Fibroblast of lung (primary cell): ENCODE measurements at regions not wholly inside any gene's neighbourhood (a gene's known extent, or its start where the extent isn't known, plus 50 kb on each side); places are given as distances from the start of the nearest gene placed in this dataset.

ENCODE experiments used
- DNase-seq, 2 donors: peaks; one replicate each; pipeline versions ENCODE4 v3.0.0 to v3.0.0-alpha.2; 2010; ENCODE audit warnings: low read depth in 2 of 2
- H2AFZ ChIP-seq: 2 replicates; pipeline ENCODE4 v1.5.1; 2012; ENCODE audit warnings: low read length, control low read depth, inconsistent platforms
- H3K27ac ChIP-seq: 2 replicates; pipeline ENCODE4 v1.5.1; 2011; ENCODE audit warnings: low read length, control low read depth; ENCODE audit not compliant: insufficient read depth
- H3K27me3 ChIP-seq: 2 replicates; pipeline ENCODE4 v1.5.1; 2011; ENCODE audit warnings: mild to moderate bottlenecking, low read length; ENCODE audit not compliant: control insufficient read depth, insufficient read depth
- H3K36me3 ChIP-seq: 2 replicates; pipeline ENCODE4 v1.5.1; 2011; ENCODE audit warnings: low read length; ENCODE audit not compliant: control insufficient read depth, insufficient read depth
- H3K4me1 ChIP-seq: 2 replicates; pipeline ENCODE4 v1.5.1; 2011; ENCODE audit warnings: low read length; ENCODE audit not compliant: control insufficient read depth, insufficient read depth; ENCODE audit errors: extremely low read depth
- H3K4me2 ChIP-seq: 2 replicates; pipeline ENCODE4 v1.5.1; 2011; ENCODE audit warnings: low read length, control low read depth; ENCODE audit not compliant: insufficient read depth; ENCODE audit errors: extremely low read depth
- H3K4me3 ChIP-seq, 4 experiments: fragments of 200-600 bp in 1 of 4; sonication (generic) in 1 of 4; replicated peaks in 1 of 4; 2 replicates each; pipeline ENCODE4 v1.5.1; 2011 to 2016; ENCODE audit warnings: low read length in 4 of 4, low read depth in 3 of 4, mild to moderate bottlenecking in 3 of 4, control low read depth in 2 of 4, inconsistent platforms in 1 of 4, mixed read lengths in 1 of 4; ENCODE audit not compliant: insufficient read depth in 1 of 4; ENCODE audit errors: control extremely low read depth in 1 of 4
- H3K79me2 ChIP-seq: 2 replicates; pipeline ENCODE4 v1.5.1; 2012; ENCODE audit warnings: mild to moderate bottlenecking, low read length, inconsistent platforms; ENCODE audit not compliant: control insufficient read depth, insufficient read depth
- H3K9ac ChIP-seq: 2 replicates; pipeline ENCODE4 v1.5.1; 2011; ENCODE audit warnings: mild to moderate bottlenecking, low read length, control low read depth; ENCODE audit not compliant: insufficient read depth
- H3K9me3 ChIP-seq: 2 replicates; pipeline ENCODE4 v1.5.1; 2012; ENCODE audit warnings: low read depth, low read length; ENCODE audit not compliant: control insufficient read depth, insufficient read depth
- H4K20me1 ChIP-seq: 2 replicates; pipeline ENCODE4 v1.5.1; 2011; ENCODE audit warnings: low read length; ENCODE audit not compliant: control insufficient read depth, insufficient read depth; ENCODE audit errors: extremely low read depth
- EZH2 ChIP-seq: IDR thresholded peaks from 2 replicates; pipeline ENCODE4 v1.5.1; 2012; ENCODE audit warnings: low read length, control low read depth, mild to moderate bottlenecking; ENCODE audit errors: missing control alignments
- TF ChIP-seq, protein P1 (sequence below), 2 donors: IDR thresholded peaks in 1 of 2; conservative IDR thresholded peaks in 1 of 2; 1 replicate in 1 of 2; 2 replicates in 1 of 2; pipeline ENCODE4 v1.5.1; 2011 to 2012; ENCODE audit warnings: low read length in 2 of 2, control low read depth in 1 of 2, inconsistent platforms in 1 of 2, low read depth in 1 of 2, mild to moderate bottlenecking in 1 of 2

- Histone ChIP-seq H2AFZ (no peak overlapping the region), H3K4me3 (no peak overlapping the region), H3K4me1 (no peaks in the 10 kb centered on the region), H3K27me3 (no peaks in the 10 kb centered on the region), H3K36me3 (no peaks in the 10 kb centered on the region), H3K4me2 (no peak overlapping the region), H3K79me2 (no peaks in the 10 kb centered on the region), H3K9me3 (no peaks in the 10 kb centered on the region), H3K9ac (no peak overlapping the region), H4K20me1 (peaks cover 2% of the 10 kb centered on the region), H3K27ac (no peak overlapping the region)
- DNase-seq: no peak
- TF ChIP-seq EZH2: no peak
- TF ChIP-seq, protein P1, sequence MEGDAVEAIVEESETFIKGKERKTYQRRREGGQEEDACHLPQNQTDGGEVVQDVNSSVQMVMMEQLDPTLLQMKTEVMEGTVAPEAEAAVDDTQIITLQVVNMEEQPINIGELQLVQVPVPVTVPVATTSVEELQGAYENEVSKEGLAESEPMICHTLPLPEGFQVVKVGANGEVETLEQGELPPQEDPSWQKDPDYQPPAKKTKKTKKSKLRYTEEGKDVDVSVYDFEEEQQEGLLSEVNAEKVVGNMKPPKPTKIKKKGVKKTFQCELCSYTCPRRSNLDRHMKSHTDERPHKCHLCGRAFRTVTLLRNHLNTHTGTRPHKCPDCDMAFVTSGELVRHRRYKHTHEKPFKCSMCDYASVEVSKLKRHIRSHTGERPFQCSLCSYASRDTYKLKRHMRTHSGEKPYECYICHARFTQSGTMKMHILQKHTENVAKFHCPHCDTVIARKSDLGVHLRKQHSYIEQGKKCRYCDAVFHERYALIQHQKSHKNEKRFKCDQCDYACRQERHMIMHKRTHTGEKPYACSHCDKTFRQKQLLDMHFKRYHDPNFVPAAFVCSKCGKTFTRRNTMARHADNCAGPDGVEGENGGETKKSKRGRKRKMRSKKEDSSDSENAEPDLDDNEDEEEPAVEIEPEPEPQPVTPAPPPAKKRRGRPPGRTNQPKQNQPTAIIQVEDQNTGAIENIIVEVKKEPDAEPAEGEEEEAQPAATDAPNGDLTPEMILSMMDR (conservative IDR thresholded peaks at IDR 0.05 in 1 of 2, IDR thresholded peaks at IDR 0.05 in 1 of 2; ENCODE audit: low read depth in 1 of 2, low read length in 2 of 2): no peak
Observed at GRCh38 chr14:22509751-22510300, 79.2 kb downstream of the DAD1 start.

GRCh38 chr14:22509036-22509709, 79.9 kb downstream of the DAD1 start:
- H3K27me3 ChIP-seq: no peaks in the 10 kb centered on the region
- H3K79me2 ChIP-seq: no peaks in the 10 kb centered on the region
- no peak overlapping the region for H3K4me2 ChIP-seq
- H3K36me3 ChIP-seq: no peaks in the 10 kb centered on the region
- TF ChIP-seq, protein P1 (conservative IDR thresholded peaks at IDR 0.05 in 1 of 2, IDR thresholded peaks at IDR 0.05 in 1 of 2; ENCODE audit: low read depth in 1 of 2, low read length in 2 of 2): no peak
- no peak for TF ChIP-seq EZH2
- no peak for DNase-seq
- H3K9ac ChIP-seq: no peak overlapping the region
- no peaks in the 10 kb centered on the region for H3K4me1 ChIP-seq
- H4K20me1 ChIP-seq: peaks cover 2% of the 10 kb centered on the region
- no peak overlapping the region for H3K27ac ChIP-seq
- H2AFZ ChIP-seq: no peak overlapping the region
- no peaks in the 10 kb centered on the region for H3K9me3 ChIP-seq
- no peak overlapping the region for H3K4me3 ChIP-seq

GRCh38 chr14:22508662-22509035, 80.4 kb downstream of the DAD1 start:
- Histone ChIP-seq H4K20me1 (peaks cover 2% of the 10 kb centered on the region), H3K4me1 (no peaks in the 10 kb centered on the region), H3K36me3 (no peaks in the 10 kb centered on the region), H3K4me2 (no peak overlapping the region), H3K27me3 (no peaks in the 10 kb centered on the region), H3K4me3 (no peak overlapping the region), H3K27ac (no peak overlapping the region), H2AFZ (no peak overlapping the region), H3K9me3 (no peaks in the 10 kb centered on the region), H3K79me2 (no peaks in the 10 kb centered on the region), H3K9ac (no peak overlapping the region)
- DNase-seq: no peak
- TF ChIP-seq, protein P1 (conservative IDR thresholded peaks at IDR 0.05 in 1 of 2, IDR thresholded peaks at IDR 0.05 in 1 of 2; ENCODE audit: low read depth in 1 of 2, low read length in 2 of 2): no peak
- TF ChIP-seq EZH2: no peak
